Upper lobe of left lung (tissue), 6 donors: ENCODE measurements at regions not wholly inside any gene's neighbourhood (a gene's known extent, or its start where the extent isn't known, plus 50 kb on each side); places are given as distances from the start of the nearest gene placed in this dataset.

Experiments
- ATAC-seq, 2 donors: fragments of 200-7000 bp; cut with Tn5 transposase; one replicate each; pipeline ENCODE4 v1.9.1; 2022; ENCODE audit warnings: mild to moderate bottlenecking in 2 of 2, moderate library complexity in 2 of 2; ENCODE audit not compliant: low FRiP score in 2 of 2
- DNase-seq, 2 donors: peaks; one replicate each; pipeline ENCODE4 v3.0.0-alpha.2; 2019 to 2020
- H3K27ac ChIP-seq, 4 donors: fragments of 200-600 bp; sonication (generic); one replicate each; pipeline ENCODE4 v1.5.1; 2016 to 2019
- H3K27me3 ChIP-seq, 4 donors: fragments of 200-600 bp; sonication (generic); one replicate each; pipeline ENCODE4 v1.5.1; 2017 to 2019
- H3K36me3 ChIP-seq, 4 donors: fragments of 200-600 bp; sonication (generic); one replicate each; pipeline ENCODE4 v1.5.1; 2016 to 2019
- H3K4me1 ChIP-seq, 4 donors: fragments of 200-600 bp; sonication (generic); one replicate each; pipeline ENCODE4 v1.5.1; 2018 to 2019
- H3K4me3 ChIP-seq, 4 donors: fragments of 200-600 bp; sonication (generic); one replicate each; pipeline ENCODE4 v1.5.1; 2017 to 2019; ENCODE audit warnings: mild to moderate bottlenecking in 2 of 4, moderate library complexity in 1 of 4
- H3K9me3 ChIP-seq, 4 donors: fragments of 200-600 bp; sonication (generic); one replicate each; pipeline ENCODE4 v1.5.1; 2018 to 2019
- EP300 ChIP-seq, 4 donors: sonication (generic); formaldehyde crosslinking; IDR thresholded peaks; one replicate each; pipeline ENCODE4 v1.5.1; 2017; ENCODE audit warnings: antibody characterized with exemption in 4 of 4, control low read depth in 2 of 4
- POLR2A ChIP-seq, 4 donors: fragments of 450-650 bp; IDR thresholded peaks; one replicate each; pipeline ENCODE4 v1.5.1; 2016 to 2017; ENCODE audit warnings: antibody characterized with exemption in 4 of 4, mild to moderate bottlenecking in 2 of 4
- POLR2AphosphoS5 ChIP-seq, 2 donors: sonication (generic); formaldehyde crosslinking; IDR thresholded peaks; one replicate each; pipeline ENCODE4 v1.5.1; 2017; ENCODE audit warnings: antibody characterized with exemption in 2 of 2
- WGBS, 2 donors: methylation state at CpG; one replicate each; pipeline ENCODE4 v1.1.5; 2017 to 2018; 5-methylcytosine and 5-hydroxymethylcytosine counted together
- TF ChIP-seq, protein P1 (sequence below), 6 experiments: fragments of 450-650 bp in 4 of 6; fragments of 200-600 bp in 2 of 6; sonication (generic) in 2 of 6; IDR thresholded peaks; one replicate each; pipeline ENCODE4 v1.5.1; 2016 to 2019; ENCODE audit warnings: antibody characterized with exemption in 6 of 6
- donor health status: DM: no; HTN: no; CAD: no; lungs with moderate emphysema.
- donor health status: DM: no; HTN: yes; CAD: no; lungs with severe emphysema.

DNA sequence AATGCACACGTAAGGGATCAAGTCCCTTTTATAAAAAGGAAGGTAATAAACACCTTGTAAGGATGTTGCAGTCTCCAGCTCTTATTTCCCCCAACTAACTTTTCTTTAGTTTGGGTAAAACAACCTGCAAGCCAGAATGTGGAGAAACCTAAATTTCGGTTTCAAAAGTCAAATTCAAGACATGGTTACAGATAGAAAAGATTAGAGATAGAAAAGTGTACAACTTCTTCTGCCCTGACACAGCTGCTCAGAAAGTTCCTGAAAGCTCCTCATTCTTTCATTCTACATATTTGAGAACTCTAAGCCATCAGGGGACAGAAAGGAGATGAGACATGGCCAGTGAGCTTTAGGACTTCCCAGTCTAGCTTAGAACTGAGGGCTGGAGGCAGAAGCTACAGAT lies 574.9 kb downstream of the DIPK2A start:
- TF ChIP-seq POLR2AphosphoS5 (IDR thresholded peaks at IDR 0.05) (no peak), POLR2A (IDR thresholded peaks at IDR 0.05) (no peak), EP300 (IDR thresholded peaks at IDR 0.05) (no peak)
- TF ChIP-seq, protein P1, sequence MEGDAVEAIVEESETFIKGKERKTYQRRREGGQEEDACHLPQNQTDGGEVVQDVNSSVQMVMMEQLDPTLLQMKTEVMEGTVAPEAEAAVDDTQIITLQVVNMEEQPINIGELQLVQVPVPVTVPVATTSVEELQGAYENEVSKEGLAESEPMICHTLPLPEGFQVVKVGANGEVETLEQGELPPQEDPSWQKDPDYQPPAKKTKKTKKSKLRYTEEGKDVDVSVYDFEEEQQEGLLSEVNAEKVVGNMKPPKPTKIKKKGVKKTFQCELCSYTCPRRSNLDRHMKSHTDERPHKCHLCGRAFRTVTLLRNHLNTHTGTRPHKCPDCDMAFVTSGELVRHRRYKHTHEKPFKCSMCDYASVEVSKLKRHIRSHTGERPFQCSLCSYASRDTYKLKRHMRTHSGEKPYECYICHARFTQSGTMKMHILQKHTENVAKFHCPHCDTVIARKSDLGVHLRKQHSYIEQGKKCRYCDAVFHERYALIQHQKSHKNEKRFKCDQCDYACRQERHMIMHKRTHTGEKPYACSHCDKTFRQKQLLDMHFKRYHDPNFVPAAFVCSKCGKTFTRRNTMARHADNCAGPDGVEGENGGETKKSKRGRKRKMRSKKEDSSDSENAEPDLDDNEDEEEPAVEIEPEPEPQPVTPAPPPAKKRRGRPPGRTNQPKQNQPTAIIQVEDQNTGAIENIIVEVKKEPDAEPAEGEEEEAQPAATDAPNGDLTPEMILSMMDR (IDR thresholded peaks at IDR 0.05): no peak
- H3K4me3 ChIP-seq: no peak overlapping the region
- no peaks in the 10 kb centered on the region for H3K27me3 ChIP-seq
- H3K27ac ChIP-seq: no peak overlapping the region
- H3K9me3 ChIP-seq: no peaks in the 10 kb centered on the region
- H3K36me3 ChIP-seq: no peaks in the 10 kb centered on the region
- ATAC-seq: no peak
- no peak for DNase-seq
- peaks cover 0 to 2% (median 0%) of the 10 kb centered on the region in 4 donors for H3K4me1 ChIP-seq
- 85 to 89% methylated on average over 2 of the region's 2 CpGs for WGBS, 2 donors

DNA sequence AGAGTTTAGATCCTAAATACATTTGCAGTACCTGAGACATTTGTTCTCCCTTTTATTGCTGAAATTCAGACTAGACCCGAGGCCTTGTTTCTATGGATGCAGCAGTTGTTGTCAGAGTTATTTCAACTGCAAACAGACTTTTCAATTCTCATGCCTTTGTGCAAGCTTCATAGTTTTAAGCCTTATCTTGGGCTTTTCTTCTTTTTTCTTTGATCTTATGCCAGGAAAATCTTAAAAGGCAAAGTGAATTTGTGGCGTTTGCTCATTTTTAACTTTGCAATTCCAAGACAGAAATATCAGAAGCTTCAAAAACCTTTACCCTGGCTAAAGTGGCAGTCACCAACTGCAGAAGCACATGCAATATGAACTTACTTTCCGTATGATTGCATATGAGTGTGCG lies 576.7 kb downstream of the DIPK2A start:
- TF ChIP-seq POLR2A (IDR thresholded peaks at IDR 0.05) (no peak), EP300 (IDR thresholded peaks at IDR 0.05) (no peak), POLR2AphosphoS5 (IDR thresholded peaks at IDR 0.05) (no peak)
- TF ChIP-seq, protein P1 (IDR thresholded peaks at IDR 0.05): no peak
- WGBS, 2 donors: 64 to 70% methylated on average over 4 of the region's 4 CpGs
- DNase-seq (no peak), ATAC-seq (no peak)
- peaks cover 0 to 2% (median 0%) of the 10 kb centered on the region in 4 donors for H3K4me1 ChIP-seq
- no peaks in the 10 kb centered on the region for H3K27me3 ChIP-seq
- no peaks in the 10 kb centered on the region for H3K9me3 ChIP-seq
- H3K4me3 ChIP-seq: no peak overlapping the region
- no peaks in the 10 kb centered on the region for H3K36me3 ChIP-seq
- no peak overlapping the region for H3K27ac ChIP-seq

DNA sequence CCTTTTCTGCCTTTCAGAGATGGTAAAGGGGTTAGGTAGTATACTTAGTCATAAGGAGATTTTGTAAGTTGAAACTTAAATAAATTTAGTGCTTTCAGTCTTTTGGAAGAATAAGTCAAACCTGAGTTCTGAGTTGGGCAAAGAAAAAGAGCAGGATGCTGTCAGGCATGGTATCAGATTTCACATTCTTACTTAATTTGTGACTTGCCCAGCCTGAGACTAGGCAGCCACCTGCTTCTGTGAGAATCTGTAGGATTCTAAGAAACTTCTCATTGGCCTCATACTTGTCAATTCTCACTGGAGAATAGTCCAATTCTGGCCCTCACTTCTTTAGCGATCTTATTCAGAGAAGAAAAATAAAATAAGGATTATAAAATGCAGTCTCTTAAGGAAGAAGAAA lies 577.5 kb downstream of the DIPK2A start:
- 67 to 81% methylated on average over 1 of the region's 1 CpG for WGBS, 2 donors
- DNase-seq: no peak
- Histone ChIP-seq H3K27me3 (no peaks in the 10 kb centered on the region), H3K4me3 (no peak overlapping the region), H3K27ac (no peak overlapping the region), H3K36me3 (no peaks in the 10 kb centered on the region), H3K9me3 (no peaks in the 10 kb centered on the region), H3K4me1 (peaks cover 0 to 2% (median 0%) of the 10 kb centered on the region in 4 donors)
- no peak for ATAC-seq
- TF ChIP-seq POLR2A (IDR thresholded peaks at IDR 0.05): no peak
- TF ChIP-seq EP300 (IDR thresholded peaks at IDR 0.05): no peak
- no peak for TF ChIP-seq POLR2AphosphoS5 (IDR thresholded peaks at IDR 0.05)
- TF ChIP-seq, protein P1 (IDR thresholded peaks at IDR 0.05): no peak

DNA sequence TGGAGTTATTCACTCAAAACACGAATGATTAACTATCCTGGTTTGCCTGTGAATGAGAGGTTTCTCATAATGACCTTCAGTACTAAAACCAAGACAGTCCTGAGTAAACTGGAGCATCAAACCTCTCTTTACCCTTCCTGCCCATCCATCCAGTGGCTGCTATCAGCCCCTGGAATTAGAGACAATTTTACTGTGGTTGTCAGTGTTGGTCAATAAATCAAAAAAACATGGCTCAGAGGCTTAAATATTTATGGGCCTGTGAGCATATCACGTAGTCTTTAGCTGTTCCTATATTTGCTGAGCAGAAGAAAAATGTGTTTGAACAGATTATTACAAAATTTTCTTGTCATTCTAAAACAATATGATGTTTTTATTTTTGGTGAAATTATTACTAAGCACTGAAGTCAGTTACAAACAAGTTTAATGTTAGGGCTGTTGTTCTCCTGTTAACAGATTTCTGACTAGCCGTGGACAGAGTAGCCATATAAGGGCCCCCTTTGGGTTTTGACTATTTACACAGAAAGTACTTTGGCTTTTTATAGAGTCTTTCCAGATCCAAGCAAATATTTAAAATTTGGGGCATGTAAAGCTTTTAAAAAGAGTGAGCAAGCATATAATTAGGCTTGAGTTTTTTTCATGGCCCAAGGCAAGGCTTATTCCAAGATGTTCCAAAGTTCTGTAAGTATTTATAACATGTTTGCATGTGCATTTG lies 580.9 kb downstream of the DIPK2A start:
- DNase-seq (no peak), ATAC-seq (no peak)
- no peaks in the 10 kb centered on the region for H3K36me3 ChIP-seq
- TF ChIP-seq, protein P1 (IDR thresholded peaks at IDR 0.05): no peak
- TF ChIP-seq POLR2A (IDR thresholded peaks at IDR 0.05) (no peak), POLR2AphosphoS5 (IDR thresholded peaks at IDR 0.05) (no peak), EP300 (IDR thresholded peaks at IDR 0.05) (no peak)
- H3K9me3 ChIP-seq: no peaks in the 10 kb centered on the region
- no peak overlapping the region for H3K4me3 ChIP-seq
- no peak overlapping the region for H3K27ac ChIP-seq
- 54 to 81% methylated on average over 3 of the region's 3 CpGs for WGBS, 2 donors
- H3K4me1 ChIP-seq: peaks cover 0 to 2% (median 0%) of the 10 kb centered on the region in 4 donors
- H3K27me3 ChIP-seq: no peaks in the 10 kb centered on the region

DNA sequence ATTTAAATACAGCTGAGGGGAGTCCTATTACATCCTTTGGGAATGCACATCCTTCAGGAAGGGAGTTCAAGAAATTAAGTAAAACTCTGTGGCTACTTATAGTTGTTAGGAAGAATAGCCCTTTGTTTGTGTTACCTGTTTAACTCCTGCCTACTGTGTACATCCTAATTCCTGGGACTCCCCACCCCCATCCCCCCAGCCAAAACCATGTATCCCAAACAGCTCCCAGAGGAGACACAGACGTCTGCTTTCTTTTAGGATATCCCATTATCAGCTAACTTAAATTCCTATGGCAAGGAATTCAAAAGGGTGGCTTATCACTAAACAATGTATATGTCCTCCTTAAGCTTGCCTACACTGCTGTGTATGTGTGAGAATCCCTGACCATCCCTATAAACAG lies 581.7 kb downstream of the DIPK2A start:
- Histone ChIP-seq H3K36me3 (no peaks in the 10 kb centered on the region), H3K27me3 (no peaks in the 10 kb centered on the region), H3K27ac (no peak overlapping the region), H3K9me3 (no peaks in the 10 kb centered on the region), H3K4me1 (no peaks in the 10 kb centered on the region), H3K4me3 (no peak overlapping the region)
- ATAC-seq: no peak
- WGBS, 2 donors: 52 to 57% methylated on average over 1 of the region's 1 CpG
- no peak for TF ChIP-seq EP300 (IDR thresholded peaks at IDR 0.05)
- TF ChIP-seq POLR2AphosphoS5 (IDR thresholded peaks at IDR 0.05): no peak
- no peak for TF ChIP-seq POLR2A (IDR thresholded peaks at IDR 0.05)
- TF ChIP-seq, protein P1 (IDR thresholded peaks at IDR 0.05): no peak
- DNase-seq: no peak
